IMR-90 (cell line): ENCODE measurements at regions not wholly inside any gene's neighbourhood (a gene's known extent, or its start where the extent isn't known, plus 50 kb on each side); places are given as distances from the start of the nearest gene placed in this dataset.

Experiments
- CHD1 ChIP-seq: IDR thresholded peaks from 2 replicates; pipeline ENCODE4 v1.6.1; 2012; ENCODE audit warnings: low read depth, low read length, improper control_type of control experiment
- CTCF ChIP-seq: conservative IDR thresholded peaks from 2 replicates; pipeline ENCODE4 v1.5.1; 2012; ENCODE audit warnings: mild to moderate bottlenecking, low read depth, low read length, improper control_type of control experiment
- ELK1 ChIP-seq: fragments of 150-350 bp; IDR thresholded peaks from 2 replicates; pipeline ENCODE4 v1.6.1; 2016; ENCODE audit warnings: low read depth, mild to moderate bottlenecking, low read length, moderate library complexity, borderline replicate concordance
- MAFK ChIP-seq: IDR thresholded peaks from 2 replicates; pipeline ENCODE4 v1.6.1; 2012; ENCODE audit warnings: low read depth, low read length, improper control_type of control experiment
- MAZ ChIP-seq: IDR thresholded peaks from 2 replicates; pipeline ENCODE4 v1.6.1; 2012; ENCODE audit warnings: low read depth, mild to moderate bottlenecking, low read length, improper control_type of control experiment, moderate library complexity, borderline replicate concordance
- MXI1 ChIP-seq: IDR thresholded peaks from 2 replicates; pipeline ENCODE4 v1.6.1; 2012; ENCODE audit warnings: low read depth, mild to moderate bottlenecking, low read length, moderate library complexity, borderline replicate concordance
- NFE2L2 ChIP-seq: fragments of 150-350 bp; IDR thresholded peaks from 2 replicates; pipeline ENCODE4 v1.6.1; 2016; ENCODE audit warnings: low read depth, mild to moderate bottlenecking, low read length
- POLR2A ChIP-seq: IDR thresholded peaks from 2 replicates; pipeline ENCODE4 v1.6.1; 2012; ENCODE audit warnings: mild to moderate bottlenecking, low read depth, low read length
- RAD21 ChIP-seq: IDR thresholded peaks from 2 replicates; pipeline ENCODE4 v1.6.1; 2012; ENCODE audit warnings: low read length, improper control_type of control experiment
- RCOR1 ChIP-seq: IDR thresholded peaks from 2 replicates; pipeline ENCODE4 v1.6.1; 2012; ENCODE audit warnings: mild to moderate bottlenecking, low read length, improper control_type of control experiment; ENCODE audit not compliant: insufficient replicate concordance
- RFX5 ChIP-seq: IDR thresholded peaks from 2 replicates; pipeline ENCODE4 v1.8.0; 2012; ENCODE audit warnings: low read depth, mild to moderate bottlenecking, low read length, moderate library complexity
- SMC3 ChIP-seq: fragments of 150-350 bp; IDR thresholded peaks from 2 replicates; pipeline ENCODE4 v1.6.1; 2016; ENCODE audit warnings: low read depth, mild to moderate bottlenecking, antibody characterized with exemption, low read length, moderate library complexity
- USF2 ChIP-seq: fragments of 150-350 bp; IDR thresholded peaks from 2 replicates; pipeline ENCODE4 v1.6.1; 2017; ENCODE audit warnings: mild to moderate bottlenecking, antibody characterized with exemption, low read length, low read depth

GRCh38 chr6:15160812-15161211 is 85.1 kb upstream of the JARID2 start:
- TF ChIP-seq POLR2A = no peak
- TF ChIP-seq CTCF = no peak
- no peak for TF ChIP-seq MAZ
- no peak for TF ChIP-seq CHD1
- TF ChIP-seq SMC3 = no peak
- no peak for TF ChIP-seq MAFK
- no peak for TF ChIP-seq MXI1
- TF ChIP-seq NFE2L2 = no peak
- no peak for TF ChIP-seq RFX5
- TF ChIP-seq USF2 = no peak
- no peak for TF ChIP-seq RAD21
- TF ChIP-seq RCOR1 = no peak
- no peak for TF ChIP-seq ELK1
